Gastroesophageal sphincter (tissue), 3 donors: ENCODE measurements at regions not wholly inside any gene's neighbourhood (a gene's known extent, or its start where the extent isn't known, plus 50 kb on each side); places are given as distances from the start of the nearest gene placed in this dataset.

Experiments used
- CTCF ChIP-seq, 4 experiments: fragments of 200-600 bp in 2 of 4; fragments of 450-650 bp in 2 of 4; sonication (generic) in 1 of 4; IDR thresholded peaks; one replicate each; pipeline ENCODE4 v1.5.1; 2017 to 2019; ENCODE audit warnings: antibody characterized with exemption in 4 of 4, mild to moderate bottlenecking in 2 of 4, moderate library complexity in 2 of 4
- POLR2A ChIP-seq, 2 donors: fragments of 450-650 bp; IDR thresholded peaks; one replicate each; pipeline ENCODE4 v1.6.1; 2017; ENCODE audit warnings: antibody characterized with exemption in 2 of 2, mild to moderate bottlenecking in 2 of 2, moderate library complexity in 1 of 2
- POLR2AphosphoS5 ChIP-seq: sonication (generic); formaldehyde crosslinking; IDR thresholded peaks from one replicate; pipeline ENCODE4 v1.6.1; 2017; ENCODE audit warnings: antibody characterized with exemption

GRCh38 chr16:54679531-54679930, 251.1 kb upstream of the IRX5 start:
- TF ChIP-seq CTCF (IDR thresholded peaks at IDR 0.05) (no peak), POLR2A (IDR thresholded peaks at IDR 0.05) (no peak), POLR2AphosphoS5 (no peak)
